Osteoblast (primary cell): ENCODE measurements at regions not wholly inside any gene's neighbourhood (a gene's known extent, or its start where the extent isn't known, plus 50 kb on each side); places are given as distances from the start of the nearest gene placed in this dataset.
A peak's percentile ranks its signal among the peaks of the same experiment; 100 is the strongest.

ENCODE experiments used
- DNase-seq: peaks from one replicate; pipeline ENCODE4 v3.0.0; 2011; ENCODE audit warnings: low spot score, mixed read lengths; ENCODE audit not compliant: insufficient read length; ENCODE audit errors: missing footprints
- H2AFZ ChIP-seq: 2 replicates; pipeline ENCODE4 v1.6.0; 2011; ENCODE audit warnings: mild to moderate bottlenecking, low read length
- H3K27ac ChIP-seq: 2 replicates; pipeline ENCODE4 v1.5.1; 2011; ENCODE audit warnings: mild to moderate bottlenecking, low read depth, low read length, moderate library complexity
- H3K27me3 ChIP-seq: 2 replicates; pipeline ENCODE4 v1.6.0; 2012; ENCODE audit warnings: mild to moderate bottlenecking, control low read depth, inconsistent platforms, low read length, moderate library complexity; ENCODE audit not compliant: insufficient read depth
- H3K36me3 ChIP-seq: 2 replicates; pipeline ENCODE4 v1.5.1; 2011; ENCODE audit warnings: mild to moderate bottlenecking, low read length, control low read depth, moderate library complexity; ENCODE audit not compliant: insufficient read depth
- H3K4me1 ChIP-seq: 2 replicates; pipeline ENCODE4 v1.5.1; 2011; ENCODE audit warnings: mild to moderate bottlenecking, low read length, control low read depth, moderate library complexity; ENCODE audit not compliant: insufficient read depth
- H3K4me2 ChIP-seq: 2 replicates; pipeline ENCODE4 v1.6.0; 2011; ENCODE audit warnings: mild to moderate bottlenecking, low read length; ENCODE audit not compliant: insufficient read depth
- H3K4me3 ChIP-seq: fragments of 200-600 bp; sonication (generic); 3 replicates; pipeline ENCODE4 v1.5.1; 2012; ENCODE audit warnings: mild to moderate bottlenecking, low read length, inconsistent platforms; ENCODE audit not compliant: insufficient read depth
- H3K79me2 ChIP-seq: 2 replicates; pipeline ENCODE4 v1.6.0; 2012; ENCODE audit warnings: mild to moderate bottlenecking, low read length, control low read depth, inconsistent platforms; ENCODE audit not compliant: insufficient read depth
- H3K9me3 ChIP-seq: 2 replicates; pipeline ENCODE4 v1.5.1; 2011; ENCODE audit warnings: low read depth, low read length, control low read depth
- H4K20me1 ChIP-seq: 2 replicates; pipeline ENCODE4 v1.6.0; 2012; ENCODE audit warnings: mild to moderate bottlenecking, low read length, control low read depth; ENCODE audit not compliant: insufficient read depth
- TF ChIP-seq, protein P1 (sequence below): IDR thresholded peaks from 2 replicates; pipeline ENCODE4 v1.5.1; 2011; ENCODE audit warnings: mild to moderate bottlenecking, low read depth, low read length, moderate library complexity; ENCODE audit errors: extremely low read depth

GRCh38 chr1:221039616-221040015 is 160.4 kb downstream of the HLX start:
- Histone ChIP-seq H2AFZ (no peak overlapping the region), H3K4me3 (no peak overlapping the region), H3K36me3 (no peaks in the 10 kb centered on the region), H3K4me2 (no peak overlapping the region), H3K27me3 (no peaks in the 10 kb centered on the region), H3K4me1 (peaks cover 17% of the 10 kb centered on the region), H4K20me1 (no peaks in the 10 kb centered on the region), H3K79me2 (no peaks in the 10 kb centered on the region), H3K9me3 (no peaks in the 10 kb centered on the region), H3K27ac (no peak overlapping the region)
- DNase-seq: peak; percentile 37
- TF ChIP-seq, protein P1, sequence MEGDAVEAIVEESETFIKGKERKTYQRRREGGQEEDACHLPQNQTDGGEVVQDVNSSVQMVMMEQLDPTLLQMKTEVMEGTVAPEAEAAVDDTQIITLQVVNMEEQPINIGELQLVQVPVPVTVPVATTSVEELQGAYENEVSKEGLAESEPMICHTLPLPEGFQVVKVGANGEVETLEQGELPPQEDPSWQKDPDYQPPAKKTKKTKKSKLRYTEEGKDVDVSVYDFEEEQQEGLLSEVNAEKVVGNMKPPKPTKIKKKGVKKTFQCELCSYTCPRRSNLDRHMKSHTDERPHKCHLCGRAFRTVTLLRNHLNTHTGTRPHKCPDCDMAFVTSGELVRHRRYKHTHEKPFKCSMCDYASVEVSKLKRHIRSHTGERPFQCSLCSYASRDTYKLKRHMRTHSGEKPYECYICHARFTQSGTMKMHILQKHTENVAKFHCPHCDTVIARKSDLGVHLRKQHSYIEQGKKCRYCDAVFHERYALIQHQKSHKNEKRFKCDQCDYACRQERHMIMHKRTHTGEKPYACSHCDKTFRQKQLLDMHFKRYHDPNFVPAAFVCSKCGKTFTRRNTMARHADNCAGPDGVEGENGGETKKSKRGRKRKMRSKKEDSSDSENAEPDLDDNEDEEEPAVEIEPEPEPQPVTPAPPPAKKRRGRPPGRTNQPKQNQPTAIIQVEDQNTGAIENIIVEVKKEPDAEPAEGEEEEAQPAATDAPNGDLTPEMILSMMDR: no peak

DNA sequence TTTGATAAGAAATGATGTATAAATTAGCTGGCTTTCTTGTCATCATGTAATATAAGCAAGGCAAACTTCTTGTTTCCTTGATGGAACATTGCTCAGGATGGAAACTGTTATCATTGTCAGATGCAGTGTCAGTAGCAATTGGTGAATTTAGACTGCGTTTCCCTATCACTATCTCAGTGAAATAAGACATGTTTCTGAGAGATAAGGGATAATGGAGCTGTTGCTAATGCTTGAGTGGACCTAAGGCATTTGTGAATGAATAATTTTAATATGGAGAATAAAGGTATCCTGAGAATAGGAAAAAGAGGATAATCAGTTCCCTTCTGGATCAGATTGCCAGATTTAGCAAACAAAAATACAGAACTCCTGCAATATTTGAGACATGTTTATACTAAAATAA is 160.9 kb downstream of the HLX start:
- no peak for DNase-seq
- Histone ChIP-seq H3K9me3 (no peaks in the 10 kb centered on the region), H3K79me2 (no peaks in the 10 kb centered on the region), H3K27me3 (no peaks in the 10 kb centered on the region), H2AFZ (no peak overlapping the region), H3K27ac (no peak overlapping the region), H4K20me1 (no peaks in the 10 kb centered on the region), H3K4me1 (peaks cover 17% of the 10 kb centered on the region), H3K4me2 (no peak overlapping the region), H3K4me3 (no peak overlapping the region), H3K36me3 (no peaks in the 10 kb centered on the region)
- TF ChIP-seq, protein P1: no peak

DNA sequence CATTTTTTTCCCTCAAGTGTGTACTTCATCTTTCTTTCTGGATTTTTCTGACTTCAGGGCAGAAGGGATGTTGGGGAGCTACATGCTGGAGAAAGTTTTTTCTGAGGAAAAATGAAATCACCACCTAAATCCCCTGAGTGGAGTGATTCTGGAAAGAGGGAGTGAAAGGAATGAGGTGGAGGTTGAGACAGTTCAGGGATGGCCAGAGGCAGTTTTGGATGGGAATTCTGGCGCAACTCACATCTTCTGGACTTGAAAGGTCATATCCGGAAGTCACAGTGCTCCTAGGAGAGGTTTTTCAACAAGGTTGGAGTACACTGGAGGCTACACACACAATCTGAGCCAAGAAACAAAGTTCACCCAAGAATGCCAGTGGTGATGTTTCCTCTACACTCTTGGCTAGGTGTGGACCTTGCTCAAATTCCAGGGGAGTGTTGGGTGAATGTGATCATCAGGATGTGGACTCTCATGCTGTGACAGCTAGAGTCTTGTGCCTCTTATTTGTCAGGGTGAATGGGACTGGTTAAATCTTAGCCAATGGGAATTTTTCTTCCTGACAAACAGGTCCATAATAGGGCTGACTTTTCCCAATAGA is 161.5 kb downstream of the HLX start:
- no peaks in the 10 kb centered on the region for H3K27me3 ChIP-seq
- no peaks in the 10 kb centered on the region for H3K79me2 ChIP-seq
- no peak overlapping the region for H3K4me2 ChIP-seq
- H4K20me1 ChIP-seq: no peaks in the 10 kb centered on the region
- H3K4me3 ChIP-seq: no peak overlapping the region
- TF ChIP-seq, protein P1: no peak
- no peak for DNase-seq
- peaks cover 10% of the 10 kb centered on the region for H3K4me1 ChIP-seq
- H2AFZ ChIP-seq: no peak overlapping the region
- H3K27ac ChIP-seq: no peak overlapping the region
- H3K9me3 ChIP-seq: no peaks in the 10 kb centered on the region
- H3K36me3 ChIP-seq: no peaks in the 10 kb centered on the region

DNA sequence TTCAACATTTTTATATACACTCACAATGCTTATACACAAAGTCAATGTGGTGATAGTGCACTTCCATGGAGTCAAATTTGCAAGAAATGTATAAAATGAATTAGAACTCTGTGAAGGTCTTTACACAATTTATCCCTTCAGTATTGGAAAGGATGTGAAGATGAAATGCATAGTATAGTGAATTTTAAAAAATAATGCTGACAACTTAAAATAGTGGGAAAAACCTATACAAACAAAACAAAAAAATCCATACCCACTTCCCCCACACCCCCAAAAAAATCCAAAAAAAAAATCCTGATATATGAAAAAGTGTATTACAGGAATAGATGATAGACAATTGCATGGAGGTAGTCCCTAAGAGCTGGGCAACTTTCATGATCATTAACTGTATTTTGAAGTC is 165.3 kb downstream of the HLX start:
- Histone ChIP-seq H3K79me2 (no peaks in the 10 kb centered on the region), H3K27ac (no peak overlapping the region), H3K4me3 (no peak overlapping the region), H4K20me1 (no peaks in the 10 kb centered on the region), H2AFZ (no peak overlapping the region), H3K36me3 (no peaks in the 10 kb centered on the region), H3K4me2 (no peak overlapping the region), H3K9me3 (no peaks in the 10 kb centered on the region), H3K4me1 (peaks cover 8% of the 10 kb centered on the region), H3K27me3 (no peaks in the 10 kb centered on the region)
- TF ChIP-seq, protein P1: no peak
- no peak for DNase-seq
